ENCODE measurements at regions not wholly inside any gene's neighbourhood (a gene's known extent, or its start where the extent isn't known, plus 50 kb on each side); places are given as distances from the start of the nearest gene placed in this dataset.

- FAIRE-seq (no peak), DNase-seq (ENCODE audit: low read depth, low spot score) (no peak)
- Histone ChIP-seq H4K20me1 (ENCODE audit: control insufficient read depth, extremely low read depth, insufficient read depth, low read length) (no peaks in the 10 kb centered on the region), H3K9ac (ENCODE audit: control insufficient read depth, extremely low read depth, insufficient read depth, low read length) (no peak overlapping the region), H3K36me3 (ENCODE audit: control insufficient read depth in 2 of 2, extremely low read depth in 1 of 2, insufficient read depth in 2 of 2, low read length in 2 of 2) (no peaks in the 10 kb centered on the region), H2AFZ (ENCODE audit: control insufficient read depth, low read length) (no peak overlapping the region), H3K4me1 (ENCODE audit: control insufficient read depth, extremely low read depth, insufficient read depth, low read length) (no peaks in the 10 kb centered on the region), H3K27ac (ENCODE audit: control insufficient read depth, insufficient read depth, low read length) (no peak overlapping the region), H3K4me2 (ENCODE audit: control insufficient read depth, extremely low read depth, insufficient read depth, low read depth, low read length) (no peak overlapping the region), H3K79me2 (ENCODE audit: control insufficient read depth, insufficient read depth, low read length) (no peaks in the 10 kb centered on the region), H3K4me3 (ENCODE audit: control insufficient read depth in 2 of 3, extremely low read depth in 1 of 3, insufficient read depth in 2 of 3, low read depth in 1 of 3, low read length in 3 of 3) (no peak overlapping the region), H3K9me1 (ENCODE audit: control insufficient read depth, extremely low read depth, insufficient read depth, low read length) (no peaks in the 10 kb centered on the region), H3K27me3 (ENCODE audit: control insufficient read depth, extremely low read depth, insufficient read depth, low read length) (no peaks in the 10 kb centered on the region), H3K9me3 (ENCODE audit: control insufficient read depth, low read depth, low read length) (no peaks in the 10 kb centered on the region)
- dilution Hi-C loops (cut with MboI; ENCODE audit: extremely low pct_ligation_motif_present, low sequenced_read_pairs): no loop called here
- TF ChIP-seq EZH2 (IDR thresholded peaks at IDR 0.05; ENCODE audit: low read length) (no peak), CTCF (optimal IDR thresholded peaks at IDR 0.05 in 1 of 3, IDR thresholded peaks at IDR 0.05 in 1 of 3, conservative IDR thresholded peaks at IDR 0.05 in 1 of 3; ENCODE audit: extremely low read depth in 1 of 3, insufficient read depth in 2 of 3, low read length in 3 of 3) (no peak)
These were observed 801.2 kb upstream of the ARPP21 start for GRCh38 chr3:34837848-34838741.

DNA sequence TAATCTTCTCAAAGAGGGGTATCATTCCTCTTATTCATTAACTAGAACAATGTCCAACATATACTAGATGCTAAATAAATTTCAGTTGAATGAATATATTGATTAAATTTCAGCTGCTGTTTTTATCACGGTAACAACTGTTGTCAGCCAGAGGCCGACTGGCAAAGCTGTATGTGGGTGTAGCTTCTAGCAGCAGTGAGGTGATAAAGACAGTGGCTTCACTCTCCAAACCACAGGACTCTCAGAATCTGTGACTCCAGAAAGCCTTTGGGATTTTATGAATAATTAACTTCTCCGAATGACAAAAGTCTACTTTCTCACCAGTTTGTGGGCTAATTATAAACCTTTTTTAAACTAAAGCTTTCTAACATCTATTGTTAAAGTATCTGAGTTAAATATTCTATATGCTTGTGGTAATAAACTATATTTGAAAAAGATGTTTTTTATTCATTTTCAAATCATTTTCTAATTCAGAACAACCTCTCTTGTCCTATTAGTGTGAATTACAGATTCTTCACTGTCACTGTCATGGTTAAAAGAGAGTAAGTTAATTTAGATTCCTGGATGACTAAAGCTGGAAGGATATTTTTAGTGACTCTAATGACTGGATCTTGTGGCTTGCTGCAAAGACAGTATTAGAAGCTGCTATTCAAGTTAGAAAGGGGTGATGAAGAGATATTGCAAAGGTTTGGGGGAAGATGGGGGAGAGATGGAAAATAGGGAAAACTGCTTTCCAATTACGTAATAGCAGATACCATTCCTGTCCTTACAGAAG is 796.4 kb upstream of the ARPP21 start:
- H3K4me2 ChIP-seq (ENCODE audit: control insufficient read depth, extremely low read depth, insufficient read depth, low read depth, low read length): no peak overlapping the region
- dilution Hi-C loops (cut with MboI; ENCODE audit: extremely low pct_ligation_motif_present, low sequenced_read_pairs): no loop called here
- no peaks in the 10 kb centered on the region for H3K79me2 ChIP-seq (ENCODE audit: control insufficient read depth, insufficient read depth, low read length)
- H2AFZ ChIP-seq (ENCODE audit: control insufficient read depth, low read length): no peak overlapping the region
- H4K20me1 ChIP-seq (ENCODE audit: control insufficient read depth, extremely low read depth, insufficient read depth, low read length): no peaks in the 10 kb centered on the region
- no peaks in the 10 kb centered on the region for H3K27me3 ChIP-seq (ENCODE audit: control insufficient read depth, extremely low read depth, insufficient read depth, low read length)
- no peaks in the 10 kb centered on the region for H3K36me3 ChIP-seq (ENCODE audit: control insufficient read depth in 2 of 2, extremely low read depth in 1 of 2, insufficient read depth in 2 of 2, low read length in 2 of 2)
- no peaks in the 10 kb centered on the region for H3K4me1 ChIP-seq (ENCODE audit: control insufficient read depth, extremely low read depth, insufficient read depth, low read length)
- H3K4me3 ChIP-seq (ENCODE audit: control insufficient read depth in 2 of 3, extremely low read depth in 1 of 3, insufficient read depth in 2 of 3, low read depth in 1 of 3, low read length in 3 of 3): no peak overlapping the region
- H3K27ac ChIP-seq (ENCODE audit: control insufficient read depth, insufficient read depth, low read length): no peak overlapping the region
- H3K9me1 ChIP-seq (ENCODE audit: control insufficient read depth, extremely low read depth, insufficient read depth, low read length): no peaks in the 10 kb centered on the region
- H3K9ac ChIP-seq (ENCODE audit: control insufficient read depth, extremely low read depth, insufficient read depth, low read length): no peak overlapping the region
- TF ChIP-seq CTCF (optimal IDR thresholded peaks at IDR 0.05 in 1 of 3, IDR thresholded peaks at IDR 0.05 in 1 of 3, conservative IDR thresholded peaks at IDR 0.05 in 1 of 3; ENCODE audit: extremely low read depth in 1 of 3, insufficient read depth in 2 of 3, low read length in 3 of 3): no peak
- no peak for TF ChIP-seq EZH2 (IDR thresholded peaks at IDR 0.05; ENCODE audit: low read length)
- H3K9me3 ChIP-seq (ENCODE audit: control insufficient read depth, low read depth, low read length): no peaks in the 10 kb centered on the region
- no peak for DNase-seq (ENCODE audit: low read depth, low spot score)
- no peak for FAIRE-seq

All from keratinocyte (primary cell).